ENCODE measurements at regions not wholly inside any gene's neighbourhood (a gene's known extent, or its start where the extent isn't known, plus 50 kb on each side); places are given as distances from the start of the nearest gene placed in this dataset.
"Not testable (repeated sequence)": the region's sequence is repeated elsewhere in the genome, so short reads cannot be mapped to it uniquely, and the experiment has no call there.

DNA sequence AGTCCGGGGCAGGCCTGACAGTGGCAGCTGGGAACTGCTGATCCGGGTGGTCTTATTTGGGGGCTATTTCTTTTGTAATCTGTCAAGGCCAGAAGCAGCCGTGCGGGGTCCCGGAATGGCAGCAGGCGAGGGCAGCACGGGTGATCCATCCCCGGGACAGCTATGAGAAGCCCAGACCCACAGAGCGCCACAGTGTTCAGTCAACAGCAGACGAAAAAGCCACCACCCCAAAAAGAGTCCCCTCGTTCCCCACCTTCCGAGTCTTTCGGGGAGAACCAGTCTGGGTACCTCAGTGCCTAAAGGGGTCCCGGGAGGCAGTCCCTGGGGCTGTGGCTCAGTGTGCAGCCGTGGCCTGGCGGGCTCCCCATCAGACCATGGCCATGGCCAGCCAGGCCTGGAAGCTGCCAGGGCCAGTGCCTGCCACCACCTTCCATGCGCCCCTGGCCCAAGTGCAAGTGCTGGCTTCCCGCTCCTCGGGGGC lies 125.1 kb upstream of the KCTD7 start:
- H3K4me3 Mint-ChIP-seq, result no peak overlapping the region
- no peaks in the 10 kb centered on the region for H3K36me3 Mint-ChIP-seq (ENCODE audit: low read depth)
- no peaks in the 10 kb centered on the region for H3K9me3 Mint-ChIP-seq
- peaks cover under 1% of the 10 kb centered on the region for H3K27me3 Mint-ChIP-seq (ENCODE audit: low read depth)
- no peaks in the 10 kb centered on the region for H3K4me1 Mint-ChIP-seq
- H3K27ac Mint-ChIP-seq, result no peak overlapping the region
- no peak for TF ChIP-seq CTCF (IDR thresholded peaks at IDR 0.05; ENCODE audit: unreplicated experiment in 3 of 3)

GRCh38 chr7:66504131-66504530 lies 124.5 kb upstream of the KCTD7 start:
- H3K27me3 Mint-ChIP-seq (ENCODE audit: low read depth), result peaks cover 4% of the 10 kb centered on the region
- no peak overlapping the region for H3K27ac Mint-ChIP-seq
- H3K36me3 Mint-ChIP-seq (ENCODE audit: low read depth), result no peaks in the 10 kb centered on the region
- H3K4me1 Mint-ChIP-seq, result no peaks in the 10 kb centered on the region
- H3K9me3 Mint-ChIP-seq, result no peaks in the 10 kb centered on the region
- no peak for TF ChIP-seq CTCF (IDR thresholded peaks at IDR 0.05; ENCODE audit: unreplicated experiment in 3 of 3)
- no peak overlapping the region for H3K4me3 Mint-ChIP-seq

- H3K4me1 Mint-ChIP-seq, result no peaks in the 10 kb centered on the region
- no peak overlapping the region for H3K27ac Mint-ChIP-seq
- H3K9me3 Mint-ChIP-seq, result no peaks in the 10 kb centered on the region
- no peak overlapping the region for H3K4me3 Mint-ChIP-seq
- H3K27me3 Mint-ChIP-seq (ENCODE audit: low read depth), result peaks cover 4% of the 10 kb centered on the region
- no peaks in the 10 kb centered on the region for H3K36me3 Mint-ChIP-seq (ENCODE audit: low read depth)
- TF ChIP-seq CTCF (IDR thresholded peaks at IDR 0.05; ENCODE audit: unreplicated experiment in 3 of 3), result no peak
These were observed 123.7 kb upstream of the KCTD7 start for GRCh38 chr7:66505009-66505408.

- Mint-ChIP-seq H3K36me3 (ENCODE audit: low read depth) (no peaks in the 10 kb centered on the region), H3K9me3 (no peaks in the 10 kb centered on the region), H3K27ac (no peak overlapping the region), H3K27me3 (ENCODE audit: low read depth) (peaks cover 4% of the 10 kb centered on the region), H3K4me1 (no peaks in the 10 kb centered on the region), H3K4me3 (no peak overlapping the region)
- no peak for TF ChIP-seq CTCF (IDR thresholded peaks at IDR 0.05; ENCODE audit: unreplicated experiment in 3 of 3)
These were observed 122.9 kb upstream of the KCTD7 start for GRCh38 chr7:66505531-66506451.

DNA sequence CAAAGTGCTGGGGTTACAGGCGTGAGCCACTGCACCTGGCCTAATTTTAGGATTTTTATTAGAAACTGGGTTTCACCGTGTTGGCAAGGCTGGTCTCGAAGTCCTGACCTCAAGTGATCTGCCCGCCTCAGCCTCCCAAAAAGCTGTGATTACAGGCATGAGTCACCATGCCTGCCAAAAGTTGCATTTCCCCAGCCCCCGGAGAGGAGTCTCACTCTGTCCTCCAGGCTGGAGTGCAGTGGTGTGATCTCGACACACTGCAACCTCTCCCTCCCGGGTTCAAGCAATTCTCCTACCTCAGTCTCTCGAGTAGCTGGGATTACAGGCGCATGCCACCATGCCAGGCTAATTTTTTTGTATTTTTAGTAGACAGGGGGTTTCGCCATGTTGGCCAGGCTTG lies 122.0 kb upstream of the KCTD7 start:
- H3K4me1 Mint-ChIP-seq; H3K9me3 Mint-ChIP-seq; H3K27me3 Mint-ChIP-seq (ENCODE audit: low read depth); H3K4me3 Mint-ChIP-seq; H3K36me3 Mint-ChIP-seq (ENCODE audit: low read depth); H3K27ac Mint-ChIP-seq: not testable (repeated sequence)

GRCh38 chr7:66507764-66508296 lies 120.9 kb upstream of the KCTD7 start:
- Mint-ChIP-seq H3K4me1 (no peaks in the 10 kb centered on the region), H3K27ac (no peak overlapping the region), H3K4me3 (no peak overlapping the region), H3K27me3 (ENCODE audit: low read depth) (peaks cover 4% of the 10 kb centered on the region), H3K9me3 (no peaks in the 10 kb centered on the region), H3K36me3 (ENCODE audit: low read depth) (no peaks in the 10 kb centered on the region)
- TF ChIP-seq CTCF (IDR thresholded peaks at IDR 0.05; ENCODE audit: unreplicated experiment in 3 of 3), result no peak

Data from nephron (organoid).